ENCODE measurements at regions not wholly inside any gene's neighbourhood (a gene's known extent, or its start where the extent isn't known, plus 50 kb on each side); places are given as distances from the start of the nearest gene placed in this dataset.

DNA sequence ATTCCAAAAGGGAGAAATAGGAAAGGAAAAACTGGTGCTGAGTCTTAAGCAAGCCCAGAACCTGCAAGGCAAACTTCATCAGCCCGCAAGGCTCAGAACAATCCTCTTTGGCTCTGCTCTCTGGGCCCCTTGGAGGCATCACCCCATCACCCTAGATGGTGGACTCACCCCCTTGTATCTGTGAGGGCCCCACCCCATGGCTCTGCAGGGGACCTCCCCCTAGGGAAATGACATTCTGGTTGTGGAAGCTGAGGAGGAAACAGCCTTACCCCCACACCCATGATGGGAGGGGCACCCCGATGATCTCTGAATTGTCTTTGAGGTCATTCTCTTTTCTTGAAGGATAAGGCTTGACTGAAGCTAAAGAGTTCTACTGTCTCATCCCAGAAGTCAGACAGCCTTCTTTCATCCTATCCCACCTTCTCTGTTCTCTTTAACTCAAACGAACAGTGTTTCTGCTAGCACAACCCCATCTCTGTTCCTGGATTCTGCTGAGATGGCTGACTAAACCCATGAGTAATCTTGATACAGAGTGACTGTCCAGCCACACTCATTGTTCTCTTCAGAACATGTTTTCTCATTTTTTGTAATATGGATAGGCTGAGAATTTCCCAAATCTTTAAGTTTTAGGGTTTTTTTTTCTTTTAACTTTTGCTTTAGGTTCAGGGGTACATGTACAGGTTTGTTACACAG, 492.1 kb upstream of the MYT1L start:
- TF ChIP-seq POLR2A (IDR thresholded peaks at IDR 0.05) (no peak), POLR2AphosphoS5 (IDR thresholded peaks at IDR 0.05) (no peak)
- TF ChIP-seq, protein P1, sequence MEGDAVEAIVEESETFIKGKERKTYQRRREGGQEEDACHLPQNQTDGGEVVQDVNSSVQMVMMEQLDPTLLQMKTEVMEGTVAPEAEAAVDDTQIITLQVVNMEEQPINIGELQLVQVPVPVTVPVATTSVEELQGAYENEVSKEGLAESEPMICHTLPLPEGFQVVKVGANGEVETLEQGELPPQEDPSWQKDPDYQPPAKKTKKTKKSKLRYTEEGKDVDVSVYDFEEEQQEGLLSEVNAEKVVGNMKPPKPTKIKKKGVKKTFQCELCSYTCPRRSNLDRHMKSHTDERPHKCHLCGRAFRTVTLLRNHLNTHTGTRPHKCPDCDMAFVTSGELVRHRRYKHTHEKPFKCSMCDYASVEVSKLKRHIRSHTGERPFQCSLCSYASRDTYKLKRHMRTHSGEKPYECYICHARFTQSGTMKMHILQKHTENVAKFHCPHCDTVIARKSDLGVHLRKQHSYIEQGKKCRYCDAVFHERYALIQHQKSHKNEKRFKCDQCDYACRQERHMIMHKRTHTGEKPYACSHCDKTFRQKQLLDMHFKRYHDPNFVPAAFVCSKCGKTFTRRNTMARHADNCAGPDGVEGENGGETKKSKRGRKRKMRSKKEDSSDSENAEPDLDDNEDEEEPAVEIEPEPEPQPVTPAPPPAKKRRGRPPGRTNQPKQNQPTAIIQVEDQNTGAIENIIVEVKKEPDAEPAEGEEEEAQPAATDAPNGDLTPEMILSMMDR (IDR thresholded peaks at IDR 0.05): no peak
